ENCODE measurements at regions not wholly inside any gene's neighbourhood (a gene's known extent, or its start where the extent isn't known, plus 50 kb on each side); places are given as distances from the start of the nearest gene placed in this dataset.

- H3K27ac ChIP-seq, result no peak overlapping the region
- FAIRE-seq (no peak), DNase-seq (ENCODE audit: low read depth in 1 of 2, low spot score in 1 of 2) (no peak), ATAC-seq (peak; percentile 51 to 57; a peak in 3 of 6 replicates)
- WGBS (ENCODE audit: missing lambda C conversion rate), result 60% methylated on average over 23 of the region's 23 CpGs
- CTCF ChIA-PET, result no interaction called here
- peaks cover 10% of the 10 kb centered on the region; the same call in 2 of the 3 replicates for H3K9me3 ChIP-seq
- TF ChIP-seq, protein P1, sequence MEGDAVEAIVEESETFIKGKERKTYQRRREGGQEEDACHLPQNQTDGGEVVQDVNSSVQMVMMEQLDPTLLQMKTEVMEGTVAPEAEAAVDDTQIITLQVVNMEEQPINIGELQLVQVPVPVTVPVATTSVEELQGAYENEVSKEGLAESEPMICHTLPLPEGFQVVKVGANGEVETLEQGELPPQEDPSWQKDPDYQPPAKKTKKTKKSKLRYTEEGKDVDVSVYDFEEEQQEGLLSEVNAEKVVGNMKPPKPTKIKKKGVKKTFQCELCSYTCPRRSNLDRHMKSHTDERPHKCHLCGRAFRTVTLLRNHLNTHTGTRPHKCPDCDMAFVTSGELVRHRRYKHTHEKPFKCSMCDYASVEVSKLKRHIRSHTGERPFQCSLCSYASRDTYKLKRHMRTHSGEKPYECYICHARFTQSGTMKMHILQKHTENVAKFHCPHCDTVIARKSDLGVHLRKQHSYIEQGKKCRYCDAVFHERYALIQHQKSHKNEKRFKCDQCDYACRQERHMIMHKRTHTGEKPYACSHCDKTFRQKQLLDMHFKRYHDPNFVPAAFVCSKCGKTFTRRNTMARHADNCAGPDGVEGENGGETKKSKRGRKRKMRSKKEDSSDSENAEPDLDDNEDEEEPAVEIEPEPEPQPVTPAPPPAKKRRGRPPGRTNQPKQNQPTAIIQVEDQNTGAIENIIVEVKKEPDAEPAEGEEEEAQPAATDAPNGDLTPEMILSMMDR (IDR thresholded peaks at IDR 0.05), result no peak
- TF ChIP-seq, protein P2, sequence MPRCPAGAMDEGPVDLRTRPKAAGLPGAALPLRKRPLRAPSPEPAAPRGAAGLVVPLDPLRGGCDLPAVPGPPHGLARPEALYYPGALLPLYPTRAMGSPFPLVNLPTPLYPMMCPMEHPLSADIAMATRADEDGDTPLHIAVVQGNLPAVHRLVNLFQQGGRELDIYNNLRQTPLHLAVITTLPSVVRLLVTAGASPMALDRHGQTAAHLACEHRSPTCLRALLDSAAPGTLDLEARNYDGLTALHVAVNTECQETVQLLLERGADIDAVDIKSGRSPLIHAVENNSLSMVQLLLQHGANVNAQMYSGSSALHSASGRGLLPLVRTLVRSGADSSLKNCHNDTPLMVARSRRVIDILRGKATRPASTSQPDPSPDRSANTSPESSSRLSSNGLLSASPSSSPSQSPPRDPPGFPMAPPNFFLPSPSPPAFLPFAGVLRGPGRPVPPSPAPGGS (IDR thresholded peaks at IDR 0.05), result no peak
- TF ChIP-seq ZSCAN20 (CRISPR knock-in tag; IDR thresholded peaks at IDR 0.05) (no peak), ZC3H11A (IDR thresholded peaks at IDR 0.05) (no peak), HOXB5 (CRISPR knock-in tag; IDR thresholded peaks at IDR 0.05) (no peak), FOXS1 (CRISPR knock-in tag; IDR thresholded peaks at IDR 0.05) (no peak), MAFK (IDR thresholded peaks at IDR 0.05; ENCODE audit: partially characterized antibody) (no peak), MAZ (IDR thresholded peaks at IDR 0.05; ENCODE audit: borderline replicate concordance, low read depth, low read length) (no peak), RAD21 (conservative IDR thresholded peaks at IDR 0.05 in 1 of 2, IDR thresholded peaks at IDR 0.05 in 1 of 2) (no peak), TFCP2L1 (CRISPR knock-in tag; IDR thresholded peaks at IDR 0.05) (no peak), SREBF2 (IDR thresholded peaks at IDR 0.05) (no peak), EP300 (IDR thresholded peaks at IDR 0.05) (no peak), ESRRA (IDR thresholded peaks at IDR 0.05; ENCODE audit: borderline replicate concordance, low read length) (no peak), FOSL2 (IDR thresholded peaks at IDR 0.05) (no peak), FOSL2 (CRISPR knock-in tag; IDR thresholded peaks at IDR 0.05) (no peak)
- H3K4me3 ChIP-seq, result no peak overlapping the region
- H3K4me1 ChIP-seq, result no peaks in the 10 kb centered on the region
- POLR2A ChIA-PET, result no interaction called here
- no peak overlapping the region for H3K4me2 ChIP-seq
These were observed 62.0 kb upstream of the RNF32 start for GRCh38 chr7:156578578-156578940.

GRCh38 chr7:156577645-156578577 lies 62.7 kb upstream of the RNF32 start:
- POLR2A ChIA-PET, result no interaction called here
- FAIRE-seq, result no peak
- no peak for TF ChIP-seq SMC3 (IDR thresholded peaks at IDR 0.05)
- no peak for TF ChIP-seq HDAC2 (IDR thresholded peaks at IDR 0.05)
- TF ChIP-seq ZSCAN20 (CRISPR knock-in tag; IDR thresholded peaks at IDR 0.05), result no peak
- no peak for TF ChIP-seq ESRRA (IDR thresholded peaks at IDR 0.05; ENCODE audit: borderline replicate concordance, low read length)
- no peak for TF ChIP-seq FOXS1 (CRISPR knock-in tag; IDR thresholded peaks at IDR 0.05)
- no peak for TF ChIP-seq HOXB5 (CRISPR knock-in tag; IDR thresholded peaks at IDR 0.05)
- TF ChIP-seq MAFK (IDR thresholded peaks at IDR 0.05; ENCODE audit: partially characterized antibody), result no peak
- TF ChIP-seq GATA3 (IDR thresholded peaks at IDR 0.05; ENCODE audit: borderline replicate concordance), result no peak
- TF ChIP-seq HES2 (IDR thresholded peaks at IDR 0.05), result no peak
- TF ChIP-seq MAZ (IDR thresholded peaks at IDR 0.05; ENCODE audit: borderline replicate concordance, low read depth, low read length), result no peak

More at GRCh38 chr7:156577645-156578577, 62.7 kb upstream of the RNF32 start:
- H3K4me1 ChIP-seq, result no peaks in the 10 kb centered on the region
- WGBS (ENCODE audit: missing lambda C conversion rate), result 67% methylated on average over 15 of the region's 15 CpGs
- peaks cover 10% of the 10 kb centered on the region; the same call in 2 of the 3 replicates for H3K9me3 ChIP-seq
- H3K4me3 ChIP-seq, result no peak overlapping the region
- H3K27ac ChIP-seq, result no peak overlapping the region
- DNase-seq (ENCODE audit: low read depth in 1 of 2, low spot score in 1 of 2) (no peak), ATAC-seq (no peak)
- CTCF ChIA-PET, result no interaction called here
- H3K4me2 ChIP-seq, result no peak overlapping the region
